GM18498 (cell line): ENCODE measurements at regions not wholly inside any gene's neighbourhood (a gene's known extent, or its start where the extent isn't known, plus 50 kb on each side); places are given as distances from the start of the nearest gene placed in this dataset.
"Not testable (repeated sequence)": the region's sequence is repeated elsewhere in the genome, so short reads cannot be mapped to it uniquely, and the experiment has no call there.

Experiments used
- ATAC-seq: cut with Tn5 transposase; IDR thresholded peaks from one replicate; pipeline ENCODE4 v1.9.1; 2021; ENCODE audit warnings: mild to moderate bottlenecking, moderate library complexity; ENCODE audit not compliant: unreplicated experiment

- no peak for ATAC-seq
Observed at GRCh38 chr17:71779482-71779881, 341.3 kb upstream of the SOX9 start.

GRCh38 chr17:71780596-71780995 lies 340.2 kb upstream of the SOX9 start:
- no peak for ATAC-seq

GRCh38 chr17:71782021-71782420 lies 338.8 kb upstream of the SOX9 start:
- ATAC-seq: not testable (repeated sequence)

- ATAC-seq: no peak
Observed at GRCh38 chr17:71790791-71791190, 330.0 kb upstream of the SOX9 start.

- ATAC-seq: no peak
Observed at GRCh38 chr17:71791311-71791710, 329.5 kb upstream of the SOX9 start.

GRCh38 chr17:71792966-71793365 lies 327.9 kb upstream of the SOX9 start:
- no peak for ATAC-seq

GRCh38 chr17:71793518-71793917 lies 327.3 kb upstream of the SOX9 start:
- ATAC-seq: no peak

GRCh38 chr17:71798701-71799100 lies 322.1 kb upstream of the SOX9 start:
- no peak for ATAC-seq

- ATAC-seq: no peak
Observed at GRCh38 chr17:71799657-71800056, 321.2 kb upstream of the SOX9 start.

GRCh38 chr17:71801301-71801700 lies 319.5 kb upstream of the SOX9 start:
- no peak for ATAC-seq

GRCh38 chr17:71802663-71803062 lies 318.2 kb upstream of the SOX9 start:
- no peak for ATAC-seq

- no peak for ATAC-seq
Observed at GRCh38 chr17:71803656-71804284, 317.1 kb upstream of the SOX9 start.

GRCh38 chr17:71809537-71809936 lies 311.3 kb upstream of the SOX9 start:
- no peak for ATAC-seq

- ATAC-seq: not testable (repeated sequence)
Observed at GRCh38 chr17:71813861-71814260, 307.0 kb upstream of the SOX9 start.

- no peak for ATAC-seq
Observed at GRCh38 chr17:71821511-71821910, 299.3 kb upstream of the SOX9 start.

GRCh38 chr17:71824671-71825070 lies 296.1 kb upstream of the SOX9 start:
- no peak for ATAC-seq

- ATAC-seq: no peak
Observed at GRCh38 chr17:71825687-71826086, 295.1 kb upstream of the SOX9 start.

GRCh38 chr17:71828182-71828596 lies 292.6 kb upstream of the SOX9 start:
- ATAC-seq: no peak

- no peak for ATAC-seq
Observed at GRCh38 chr17:71830866-71831265, 290.0 kb upstream of the SOX9 start.

- no peak for ATAC-seq
Observed at GRCh38 chr17:71842986-71843385, 277.8 kb upstream of the SOX9 start.

- no peak for ATAC-seq
Observed at GRCh38 chr17:71845337-71845736, 275.5 kb upstream of the SOX9 start.

- no peak for ATAC-seq
Observed at GRCh38 chr17:71846561-71847110, 274.2 kb upstream of the SOX9 start.
